ENCODE measurements at regions not wholly inside any gene's neighbourhood (a gene's known extent, or its start where the extent isn't known, plus 50 kb on each side); places are given as distances from the start of the nearest gene placed in this dataset.

DNA sequence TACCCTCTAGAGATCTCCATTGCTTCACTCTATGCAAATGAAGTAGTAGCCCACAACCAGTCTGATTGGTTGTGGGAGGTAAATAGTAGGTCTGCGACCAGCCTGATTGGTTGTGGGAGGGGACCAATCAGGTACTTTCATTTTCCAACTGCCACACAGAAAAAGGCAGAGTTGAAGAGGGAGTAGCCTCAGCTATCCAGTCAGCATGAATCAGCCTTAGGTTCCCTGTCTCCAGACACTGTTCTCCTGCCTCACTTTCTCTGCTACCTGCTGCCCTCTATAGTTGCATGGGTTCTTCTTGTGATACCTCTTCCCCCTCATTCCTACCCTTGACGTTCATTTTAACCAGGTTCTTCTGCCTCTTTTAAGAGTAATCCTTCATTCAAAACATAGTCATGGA, 114.5 kb upstream of the LYZL1 start:
- TF ChIP-seq POLR2A (IDR thresholded peaks at IDR 0.05), result no peak
- TF ChIP-seq, protein P1, sequence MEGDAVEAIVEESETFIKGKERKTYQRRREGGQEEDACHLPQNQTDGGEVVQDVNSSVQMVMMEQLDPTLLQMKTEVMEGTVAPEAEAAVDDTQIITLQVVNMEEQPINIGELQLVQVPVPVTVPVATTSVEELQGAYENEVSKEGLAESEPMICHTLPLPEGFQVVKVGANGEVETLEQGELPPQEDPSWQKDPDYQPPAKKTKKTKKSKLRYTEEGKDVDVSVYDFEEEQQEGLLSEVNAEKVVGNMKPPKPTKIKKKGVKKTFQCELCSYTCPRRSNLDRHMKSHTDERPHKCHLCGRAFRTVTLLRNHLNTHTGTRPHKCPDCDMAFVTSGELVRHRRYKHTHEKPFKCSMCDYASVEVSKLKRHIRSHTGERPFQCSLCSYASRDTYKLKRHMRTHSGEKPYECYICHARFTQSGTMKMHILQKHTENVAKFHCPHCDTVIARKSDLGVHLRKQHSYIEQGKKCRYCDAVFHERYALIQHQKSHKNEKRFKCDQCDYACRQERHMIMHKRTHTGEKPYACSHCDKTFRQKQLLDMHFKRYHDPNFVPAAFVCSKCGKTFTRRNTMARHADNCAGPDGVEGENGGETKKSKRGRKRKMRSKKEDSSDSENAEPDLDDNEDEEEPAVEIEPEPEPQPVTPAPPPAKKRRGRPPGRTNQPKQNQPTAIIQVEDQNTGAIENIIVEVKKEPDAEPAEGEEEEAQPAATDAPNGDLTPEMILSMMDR (IDR thresholded peaks at IDR 0.05), result no peak

All from heart left ventricle (tissue), 13 donors.